GM08714 (cell line): ENCODE measurements at regions not wholly inside any gene's neighbourhood (a gene's known extent, or its start where the extent isn't known, plus 50 kb on each side); places are given as distances from the start of the nearest gene placed in this dataset.
"Not testable (repeated sequence)": the region's sequence is repeated elsewhere in the genome, so short reads cannot be mapped to it uniquely, and the experiment has no call there.

ENCODE experiments used
- H3K4me3 ChIP-seq: fragments of 200-500 bp; sonication (Bioruptor generic); 2 replicates; pipeline ENCODE4 v1.5.1; 2014; ENCODE audit warnings: mild to moderate bottlenecking, low read length, inconsistent platforms
- ZNF274 ChIP-seq: IDR thresholded peaks from 2 replicates; pipeline ENCODE4 v1.6.1; 2012; ENCODE audit warnings: mild to moderate bottlenecking, low read depth, low read length

GRCh38 chr5:68067291-68067690 is 148.3 kb upstream of the PIK3R1 start:
- no peak for TF ChIP-seq ZNF274
- H3K4me3 ChIP-seq: no peak overlapping the region

GRCh38 chr5:68066277-68066955 is 149.1 kb upstream of the PIK3R1 start:
- H3K4me3 ChIP-seq: no peak overlapping the region
- no peak for TF ChIP-seq ZNF274

GRCh38 chr5:68065321-68065720 is 150.2 kb upstream of the PIK3R1 start:
- H3K4me3 ChIP-seq: not testable (repeated sequence)

GRCh38 chr5:68060382-68060781 is 155.2 kb upstream of the PIK3R1 start:
- no peak overlapping the region for H3K4me3 ChIP-seq
- no peak for TF ChIP-seq ZNF274

- no peak overlapping the region for H3K4me3 ChIP-seq
- TF ChIP-seq ZNF274: no peak
Measured at GRCh38 chr5:68057191-68057590, 158.4 kb upstream of the PIK3R1 start.

GRCh38 chr5:68055686-68056085 is 159.9 kb upstream of the PIK3R1 start:
- TF ChIP-seq ZNF274: no peak
- H3K4me3 ChIP-seq: no peak overlapping the region

- no peak overlapping the region for H3K4me3 ChIP-seq
- no peak for TF ChIP-seq ZNF274
Measured at GRCh38 chr5:68054638-68055037, 160.9 kb upstream of the PIK3R1 start.

- no peak for TF ChIP-seq ZNF274
- no peak overlapping the region for H3K4me3 ChIP-seq
Measured at GRCh38 chr5:68053202-68053601, 162.4 kb upstream of the PIK3R1 start.

GRCh38 chr5:68049053-68049713 is 166.4 kb upstream of the PIK3R1 start:
- no peak for TF ChIP-seq ZNF274
- H3K4me3 ChIP-seq: no peak overlapping the region

- no peak for TF ChIP-seq ZNF274
- H3K4me3 ChIP-seq: no peak overlapping the region
Measured at GRCh38 chr5:68048516-68048915, 167.0 kb upstream of the PIK3R1 start.

- not testable (repeated sequence) for H3K4me3 ChIP-seq
Measured at GRCh38 chr5:68048054-68048453, 167.5 kb upstream of the PIK3R1 start.

- no peak overlapping the region for H3K4me3 ChIP-seq
- TF ChIP-seq ZNF274: no peak
Measured at GRCh38 chr5:68047035-68047434, 168.5 kb upstream of the PIK3R1 start.

GRCh38 chr5:68046445-68046844 is 169.1 kb upstream of the PIK3R1 start:
- H3K4me3 ChIP-seq: no peak overlapping the region
- no peak for TF ChIP-seq ZNF274

GRCh38 chr5:68041293-68041692 is 174.3 kb upstream of the PIK3R1 start:
- TF ChIP-seq ZNF274: no peak
- H3K4me3 ChIP-seq: no peak overlapping the region

GRCh38 chr5:68037546-68037945 is 178.0 kb upstream of the PIK3R1 start:
- no peak overlapping the region for H3K4me3 ChIP-seq
- TF ChIP-seq ZNF274: no peak
